OCI-LY1 (cell line): ENCODE measurements at regions not wholly inside any gene's neighbourhood (a gene's known extent, or its start where the extent isn't known, plus 50 kb on each side); places are given as distances from the start of the nearest gene placed in this dataset.

Experiments used
- H2AFZ ChIP-seq: fragments of 200-600 bp; sonication (generic), shearing (Covaris generic); 2 replicates; pipeline ENCODE4 v1.6.0; 2014; ENCODE audit warnings: antibody characterized with exemption, mild to moderate bottlenecking, low read length
- H3F3A ChIP-seq: fragments of 200-600 bp; sonication (generic), shearing (Covaris generic); 2 replicates; pipeline ENCODE4 v1.6.0; 2014; ENCODE audit warnings: mild to moderate bottlenecking, antibody characterized with exemption, low read length, moderate library complexity; ENCODE audit not compliant: insufficient read depth
- H3K27ac ChIP-seq: fragments of 200-600 bp; sonication (generic); 2 replicates; pipeline ENCODE4 v1.5.1; 2014; ENCODE audit warnings: low read length, mixed run types, mild to moderate bottlenecking, low read depth; ENCODE audit not compliant: poor library complexity, severe bottlenecking
- H3K27me3 ChIP-seq: fragments of 200-600 bp; sonication (generic); 2 replicates; pipeline ENCODE4 v1.6.0; 2014; ENCODE audit warnings: antibody characterized with exemption, mild to moderate bottlenecking, low read length, moderate library complexity; ENCODE audit not compliant: insufficient read depth
- H3K36me3 ChIP-seq: fragments of 200-600 bp; sonication (generic); 2 replicates; pipeline ENCODE4 v1.6.1; 2014; ENCODE audit warnings: mild to moderate bottlenecking, antibody characterized with exemption, low read length, moderate library complexity, mixed read lengths; ENCODE audit not compliant: insufficient read depth
- H3K4me1 ChIP-seq: fragments of 200-600 bp; sonication (generic); 2 replicates; pipeline ENCODE4 v1.5.1; 2014; ENCODE audit warnings: mild to moderate bottlenecking, low read length, moderate library complexity; ENCODE audit not compliant: insufficient read depth, severe bottlenecking
- H3K4me2 ChIP-seq: fragments of 200-600 bp; sonication (generic), shearing (Covaris generic); 2 replicates; pipeline ENCODE4 v1.6.1; 2014; ENCODE audit warnings: low read length
- H3K4me3 ChIP-seq: fragments of 200-600 bp; sonication (generic); 2 replicates; pipeline ENCODE4 v1.5.1; 2014; ENCODE audit warnings: low read length, low read depth, mild to moderate bottlenecking, mixed read lengths; ENCODE audit not compliant: poor library complexity, severe bottlenecking
- H3K79me2 ChIP-seq: fragments of 200-600 bp; shearing (Covaris generic); 2 replicates; pipeline ENCODE4 v1.6.1; 2016; ENCODE audit warnings: mixed run types, low read length, mixed read lengths; ENCODE audit not compliant: insufficient read depth
- H3K9ac ChIP-seq: fragments of 200-600 bp; sonication (generic), shearing (Covaris generic); 2 replicates; pipeline ENCODE4 v1.6.1; 2014; ENCODE audit warnings: mild to moderate bottlenecking, low read length, mixed read lengths
- H3K9me2 ChIP-seq: fragments of 200-600 bp; sonication (generic), shearing (Covaris generic); 2 replicates; pipeline ENCODE4 v1.6.1; 2014; ENCODE audit warnings: low read depth, mild to moderate bottlenecking, low read length, mixed read lengths
- H3K9me3 ChIP-seq: fragments of 200-600 bp; shearing (Covaris generic); 2 replicates; pipeline ENCODE4 v1.6.1; 2014; ENCODE audit warnings: low read length, mixed read lengths
- H4K20me1 ChIP-seq: fragments of 200-600 bp; sonication (generic), shearing (Covaris generic); 2 replicates; pipeline ENCODE4 v1.6.0; 2016; ENCODE audit warnings: mild to moderate bottlenecking, low read length; ENCODE audit not compliant: insufficient read depth
- CTCF ChIP-seq: fragments of 200-600 bp; sonication (generic), shearing (Covaris generic); IDR thresholded peaks from 2 replicates; pipeline ENCODE4 v1.5.1; 2017; ENCODE audit warnings: mild to moderate bottlenecking, antibody characterized with exemption, low read length, moderate library complexity, mixed read lengths
- EZH2 ChIP-seq: fragments of 200-600 bp; sonication (generic), shearing (Covaris generic); IDR thresholded peaks from 2 replicates; pipeline ENCODE4 v1.8.0; 2017; ENCODE audit warnings: borderline replicate concordance, mixed run types, mild to moderate bottlenecking, antibody characterized with exemption, low read length, moderate library complexity, mixed read lengths

GRCh38 chr2:157995117-157995516, 106.6 kb upstream of the UPP2 start:
- Histone ChIP-seq H3K4me3 (no peak overlapping the region), H3K36me3 (no peaks in the 10 kb centered on the region), H3K79me2 (no peaks in the 10 kb centered on the region), H3K4me2 (no peak overlapping the region), H3K4me1 (no peaks in the 10 kb centered on the region), H3K9me3 (no peaks in the 10 kb centered on the region), H3F3A (no peaks in the 10 kb centered on the region), H2AFZ (no peak overlapping the region), H3K9ac (no peak overlapping the region), H3K9me2 (no peaks in the 10 kb centered on the region), H4K20me1 (no peaks in the 10 kb centered on the region), H3K27ac (no peak overlapping the region), H3K27me3 (no peaks in the 10 kb centered on the region)
- TF ChIP-seq CTCF (no peak), EZH2 (no peak)

- Histone ChIP-seq H3K4me2 (no peak overlapping the region), H4K20me1 (no peaks in the 10 kb centered on the region), H3K9me2 (no peaks in the 10 kb centered on the region), H3K27ac (no peak overlapping the region), H3F3A (no peaks in the 10 kb centered on the region), H3K79me2 (no peaks in the 10 kb centered on the region), H3K9me3 (no peaks in the 10 kb centered on the region), H3K9ac (no peak overlapping the region), H3K36me3 (no peaks in the 10 kb centered on the region), H3K27me3 (no peaks in the 10 kb centered on the region), H3K4me1 (no peaks in the 10 kb centered on the region), H2AFZ (no peak overlapping the region), H3K4me3 (no peak overlapping the region)
- no peak for TF ChIP-seq CTCF
- TF ChIP-seq EZH2 = no peak
These were observed 109.7 kb upstream of the UPP2 start for GRCh38 chr2:157991932-157992331.

GRCh38 chr2:157990173-157990572, 111.5 kb upstream of the UPP2 start:
- no peaks in the 10 kb centered on the region for H3K79me2 ChIP-seq
- no peak overlapping the region for H3K4me3 ChIP-seq
- H3K27me3 ChIP-seq = no peaks in the 10 kb centered on the region
- H3F3A ChIP-seq = no peaks in the 10 kb centered on the region
- no peaks in the 10 kb centered on the region for H3K9me2 ChIP-seq
- H3K9me3 ChIP-seq = no peaks in the 10 kb centered on the region
- no peaks in the 10 kb centered on the region for H3K4me1 ChIP-seq
- TF ChIP-seq CTCF (no peak), EZH2 (no peak)
- no peak overlapping the region for H3K4me2 ChIP-seq
- no peak overlapping the region for H3K27ac ChIP-seq
- H3K36me3 ChIP-seq = no peaks in the 10 kb centered on the region
- no peaks in the 10 kb centered on the region for H4K20me1 ChIP-seq
- H2AFZ ChIP-seq = no peak overlapping the region
- no peak overlapping the region for H3K9ac ChIP-seq
